Sigmoid colon (tissue), 6 donors: ENCODE measurements at regions not wholly inside any gene's neighbourhood (a gene's known extent, or its start where the extent isn't known, plus 50 kb on each side); places are given as distances from the start of the nearest gene placed in this dataset.

Experiments
- DNase-seq: peaks from one replicate; pipeline ENCODE4 v3.0.0-alpha.2; 2019
- H3K27ac ChIP-seq, 4 donors: fragments of 200-600 bp; sonication (generic); one replicate each; pipeline ENCODE4 v1.5.1; 2016 to 2019; ENCODE audit warnings: mild to moderate bottlenecking in 1 of 4
- H3K27me3 ChIP-seq, 3 donors: fragments of 200-600 bp; sonication (generic); one replicate each; pipeline ENCODE4 v1.5.1; 2019; ENCODE audit warnings: mild to moderate bottlenecking in 1 of 3
- H3K36me3 ChIP-seq, 4 donors: fragments of 200-600 bp; sonication (generic); one replicate each; pipeline ENCODE4 v1.5.1; 2016 to 2019
- H3K4me1 ChIP-seq, 4 donors: fragments of 200-600 bp; sonication (generic); one replicate each; pipeline ENCODE4 v1.5.1; 2017 to 2019
- H3K4me3 ChIP-seq, 4 donors: fragments of 200-600 bp; sonication (generic); one replicate each; pipeline ENCODE4 v1.5.1; 2017 to 2019; ENCODE audit warnings: mild to moderate bottlenecking in 2 of 4, moderate library complexity in 1 of 4
- H3K9me3 ChIP-seq, 4 donors: fragments of 200-600 bp in 3 of 4; sonication (generic) in 3 of 4; one replicate each; pipeline versions ENCODE4 v1.5.1 to v1.6.1; 2013 to 2019
- CTCF ChIP-seq, 4 experiments: fragments of 450-650 bp in 3 of 4; fragments of 200-600 bp in 1 of 4; IDR thresholded peaks; one replicate each; pipeline ENCODE4 v1.5.1; 2016 to 2019; ENCODE audit warnings: antibody characterized with exemption in 4 of 4, mild to moderate bottlenecking in 3 of 4, moderate library complexity in 2 of 4
- EP300 ChIP-seq, 4 donors: sonication (generic); formaldehyde crosslinking; IDR thresholded peaks; one replicate each; pipeline ENCODE4 v1.6.1; 2017; ENCODE audit warnings: antibody characterized with exemption in 4 of 4
- POLR2A ChIP-seq, 2 donors: fragments of 450-650 bp; IDR thresholded peaks; one replicate each; pipeline ENCODE4 v1.6.1; 2016; ENCODE audit warnings: antibody characterized with exemption in 2 of 2, mild to moderate bottlenecking in 2 of 2, moderate library complexity in 2 of 2
- POLR2AphosphoS5 ChIP-seq, 4 donors: sonication (generic); formaldehyde crosslinking; IDR thresholded peaks; one replicate each; pipeline ENCODE4 v1.6.1; 2017; ENCODE audit warnings: antibody characterized with exemption in 4 of 4
- WGBS, 2 donors: extraction: QIAGEN DNeasy Blood & Tissue Kit; methylation state at CpG; one replicate each; pipeline ENCODE4 v1.1.7; 2013; 5-methylcytosine and 5-hydroxymethylcytosine counted together
- intact Hi-C: fragments of 100-400 bp; cut with DNase I; formaldehyde crosslinking; loops from one replicate; pipeline ENCODE4 v1.15.1; 2023
- donor health status: healthy with polysubstance abuse.
- donor health status: healthy.

GRCh38 chr14:98183556-98183955 is 1088.4 kb downstream of the BCL11B start:
- no peak for TF ChIP-seq EP300 (IDR thresholded peaks at IDR 0.05)
- TF ChIP-seq POLR2A (IDR thresholded peaks at IDR 0.05) = no peak
- no peak for TF ChIP-seq CTCF (IDR thresholded peaks at IDR 0.05)

GRCh38 chr14:98184457-98184856 is 1087.5 kb downstream of the BCL11B start:
- Histone ChIP-seq H3K4me1 (no peaks in the 10 kb centered on the region), H3K36me3 (no peaks in the 10 kb centered on the region), H3K27me3 (no peaks in the 10 kb centered on the region), H3K9me3 (no peaks in the 10 kb centered on the region), H3K4me3 (no peak overlapping the region), H3K27ac (no peak overlapping the region)
- WGBS, 2 donors = 79 to 88% methylated on average over 6 of the region's 6 CpGs
- intact Hi-C loops = no loop called here
- TF ChIP-seq EP300 (IDR thresholded peaks at IDR 0.05) = no peak
- TF ChIP-seq POLR2A (IDR thresholded peaks at IDR 0.05) = no peak
- no peak for TF ChIP-seq POLR2AphosphoS5 (IDR thresholded peaks at IDR 0.05)
- TF ChIP-seq CTCF (IDR thresholded peaks at IDR 0.05) = no peak
- no peak for DNase-seq

More at GRCh38 chr14:98183556-98183955, 1088.4 kb downstream of the BCL11B start:
- Histone ChIP-seq H3K27me3 (no peaks in the 10 kb centered on the region), H3K27ac (no peak overlapping the region), H3K9me3 (no peaks in the 10 kb centered on the region), H3K4me1 (no peaks in the 10 kb centered on the region), H3K36me3 (no peaks in the 10 kb centered on the region), H3K4me3 (no peak overlapping the region)
- intact Hi-C loops = no loop called here
- 77 to 88% methylated on average over 4 of the region's 4 CpGs for WGBS, 2 donors
- DNase-seq = no peak

- no peaks in the 10 kb centered on the region for H3K36me3 ChIP-seq
- H3K4me3 ChIP-seq = no peak overlapping the region
- no peak overlapping the region for H3K27ac ChIP-seq
- WGBS, 2 donors = 64 to 68% methylated on average over 8 of the region's 8 CpGs
- H3K4me1 ChIP-seq = no peaks in the 10 kb centered on the region
- intact Hi-C loops = no loop called here
- TF ChIP-seq EP300 (IDR thresholded peaks at IDR 0.05) = no peak
- DNase-seq = no peak
- no peaks in the 10 kb centered on the region for H3K9me3 ChIP-seq
- no peaks in the 10 kb centered on the region for H3K27me3 ChIP-seq
Measured at GRCh38 chr14:98185036-98185435, 1087.0 kb downstream of the BCL11B start.

- Histone ChIP-seq H3K4me1 (no peaks in the 10 kb centered on the region), H3K9me3 (no peaks in the 10 kb centered on the region), H3K27me3 (no peaks in the 10 kb centered on the region), H3K4me3 (no peak overlapping the region), H3K27ac (no peak overlapping the region), H3K36me3 (no peaks in the 10 kb centered on the region)
- DNase-seq = no peak
- TF ChIP-seq POLR2A (IDR thresholded peaks at IDR 0.05) (no peak), POLR2AphosphoS5 (IDR thresholded peaks at IDR 0.05) (no peak), EP300 (IDR thresholded peaks at IDR 0.05) (no peak), CTCF (IDR thresholded peaks at IDR 0.05) (no peak)
- 66 to 68% methylated on average over 3 of the region's 3 CpGs for WGBS, 2 donors
- intact Hi-C loops = no loop called here
Measured at GRCh38 chr14:98186140-98186539, 1085.9 kb downstream of the BCL11B start.

- no peak overlapping the region for H3K27ac ChIP-seq
- no peaks in the 10 kb centered on the region for H3K9me3 ChIP-seq
- H3K4me3 ChIP-seq = no peak overlapping the region
- WGBS, 2 donors = 71 to 82% methylated on average over 2 of the region's 2 CpGs
- no peak for TF ChIP-seq EP300 (IDR thresholded peaks at IDR 0.05)
- TF ChIP-seq POLR2AphosphoS5 (IDR thresholded peaks at IDR 0.05) = no peak
- TF ChIP-seq CTCF (IDR thresholded peaks at IDR 0.05) = no peak
- TF ChIP-seq POLR2A (IDR thresholded peaks at IDR 0.05) = no peak
- no peak for DNase-seq
- H3K27me3 ChIP-seq = no peaks in the 10 kb centered on the region
- intact Hi-C loops = no loop called here
- H3K36me3 ChIP-seq = no peaks in the 10 kb centered on the region
- H3K4me1 ChIP-seq = no peaks in the 10 kb centered on the region
Measured at GRCh38 chr14:98187281-98187680, 1084.7 kb downstream of the BCL11B start.
